ENCODE measurements at regions not wholly inside any gene's neighbourhood (a gene's known extent, or its start where the extent isn't known, plus 50 kb on each side); places are given as distances from the start of the nearest gene placed in this dataset.
"Not testable (repeated sequence)": the region's sequence is repeated elsewhere in the genome, so short reads cannot be mapped to it uniquely, and the experiment has no call there.

- H3K36me3 Mint-ChIP-seq; POLR2A ChIA-PET; ATAC-seq; H3K4me3 Mint-ChIP-seq; H3K4me1 Mint-ChIP-seq; H3K27ac Mint-ChIP-seq; H3K27me3 Mint-ChIP-seq (ENCODE audit: low read depth); H3K9me3 Mint-ChIP-seq; CTCF ChIA-PET; DNase-seq (ENCODE audit: low spot score): not testable (repeated sequence)
Observed at GRCh38 chr2:89236832-89237450, 545.5 kb downstream of the RPIA start.

- CTCF ChIA-PET; H3K4me3 Mint-ChIP-seq; H3K4me1 Mint-ChIP-seq; ATAC-seq; DNase-seq (ENCODE audit: low spot score); H3K27me3 Mint-ChIP-seq (ENCODE audit: low read depth); H3K36me3 Mint-ChIP-seq; H3K27ac Mint-ChIP-seq; H3K9me3 Mint-ChIP-seq; POLR2A ChIA-PET: not testable (repeated sequence)
Observed at GRCh38 chr2:89237783-89238182, 546.3 kb downstream of the RPIA start.

DNA sequence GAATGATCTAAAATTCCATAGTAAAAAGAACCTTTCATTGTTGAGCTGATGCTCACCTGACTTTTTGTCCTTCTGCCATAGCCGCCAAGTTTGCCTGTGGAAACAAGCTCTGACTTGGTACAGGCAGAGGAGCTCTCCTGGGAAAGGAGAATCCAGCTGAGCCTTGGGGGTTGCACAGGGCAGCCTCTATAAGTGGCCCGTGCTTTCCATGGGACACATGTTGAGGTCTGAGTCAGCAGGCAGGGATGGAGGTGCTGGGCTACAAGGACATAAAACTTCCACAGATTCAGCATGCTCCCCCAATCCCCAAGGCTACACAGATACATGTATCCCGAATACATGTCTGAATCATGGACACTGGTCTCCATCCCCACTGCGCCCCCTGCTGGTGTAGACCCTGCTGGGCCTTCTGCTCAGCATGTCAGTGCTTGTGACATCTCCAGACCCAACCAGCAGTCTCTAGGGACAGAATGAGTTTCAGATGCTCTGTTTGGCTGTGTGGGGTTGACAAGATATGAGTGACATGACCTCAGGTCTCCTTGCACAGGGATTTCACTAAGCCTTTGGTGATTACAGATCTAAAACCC, 551.7 kb downstream of the RPIA start:
- DNase-seq (ENCODE audit: low spot score); H3K27me3 Mint-ChIP-seq (ENCODE audit: low read depth): not testable (repeated sequence)
- ATAC-seq: peak; percentile 57

GRCh38 chr2:89244407-89244806, 552.9 kb downstream of the RPIA start:
- H3K4me1 Mint-ChIP-seq; CTCF ChIA-PET; H3K4me3 Mint-ChIP-seq; POLR2A ChIA-PET; H3K27me3 Mint-ChIP-seq (ENCODE audit: low read depth); H3K27ac Mint-ChIP-seq; DNase-seq (ENCODE audit: low spot score); ATAC-seq: not testable (repeated sequence)
- Mint-ChIP-seq H3K9me3 (peaks cover 27% of the 10 kb centered on the region), H3K36me3 (peaks cover 13% of the 10 kb centered on the region)

More for the DNA sequence above, 551.7 kb downstream of the RPIA start:
- CTCF ChIA-PET, POLR2A ChIA-PET, H3K4me1 Mint-ChIP-seq, H3K4me3 Mint-ChIP-seq, H3K27ac Mint-ChIP-seq, H3K36me3 Mint-ChIP-seq: not testable (repeated sequence)
- peaks cover 23% of the 10 kb centered on the region for H3K9me3 Mint-ChIP-seq

DNA sequence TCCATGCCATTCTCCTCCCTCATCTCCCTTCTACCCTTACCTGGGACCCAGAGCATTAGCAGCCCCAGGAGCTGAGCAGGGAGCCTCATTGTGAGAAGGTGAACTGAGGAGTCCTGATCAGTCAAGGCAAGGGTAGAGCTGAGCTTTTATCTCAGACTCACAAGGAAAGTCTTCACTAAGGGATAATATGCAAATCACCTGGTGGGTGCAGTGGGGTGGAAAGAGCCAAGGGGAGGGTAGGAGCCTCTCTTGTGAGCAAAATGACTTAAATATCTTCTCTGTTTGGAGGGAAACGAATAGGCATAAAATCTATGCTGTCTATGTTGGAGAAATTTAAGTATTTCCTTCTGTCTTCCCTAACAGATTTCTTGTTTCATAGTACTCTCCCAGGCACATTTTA, 554.0 kb downstream of the RPIA start:
- Mint-ChIP-seq H3K9me3 (peaks cover 27% of the 10 kb centered on the region), H3K36me3 (peaks cover 13% of the 10 kb centered on the region)
- DNase-seq (ENCODE audit: low spot score); POLR2A ChIA-PET; H3K27ac Mint-ChIP-seq; H3K27me3 Mint-ChIP-seq (ENCODE audit: low read depth); H3K4me1 Mint-ChIP-seq; H3K4me3 Mint-ChIP-seq; ATAC-seq; CTCF ChIA-PET: not testable (repeated sequence)

GRCh38 chr2:89246027-89246426, 554.6 kb downstream of the RPIA start:
- not testable (repeated sequence) for ATAC-seq, H3K27ac Mint-ChIP-seq, H3K4me3 Mint-ChIP-seq

DNA sequence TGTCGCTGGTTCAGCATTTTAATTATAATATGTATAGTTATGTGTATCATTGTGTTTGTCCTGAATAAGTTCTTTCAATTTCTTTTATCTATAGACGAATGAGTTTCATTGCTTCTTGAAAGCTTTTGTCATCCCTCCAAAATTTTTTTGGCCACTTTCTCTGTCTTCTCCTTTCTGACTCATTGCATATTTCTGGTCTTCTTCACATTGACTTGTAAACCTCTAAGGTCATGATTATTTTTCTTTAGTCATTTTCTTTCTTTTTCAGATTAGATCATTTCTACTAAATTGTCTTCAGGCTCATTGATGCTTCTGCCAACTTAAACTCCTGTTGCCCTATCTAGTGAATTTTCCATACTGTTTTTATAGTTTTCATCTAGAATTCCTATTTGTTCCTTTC, 555.1 kb downstream of the RPIA start:
- not testable (repeated sequence) for ATAC-seq, H3K4me1 Mint-ChIP-seq
- peaks cover 23% of the 10 kb centered on the region for H3K9me3 Mint-ChIP-seq

More at GRCh38 chr2:89246027-89246426, 554.6 kb downstream of the RPIA start:
- POLR2A ChIA-PET; DNase-seq (ENCODE audit: low spot score); H3K4me1 Mint-ChIP-seq; CTCF ChIA-PET; H3K27me3 Mint-ChIP-seq (ENCODE audit: low read depth): not testable (repeated sequence)
- Mint-ChIP-seq H3K36me3 (peaks cover 13% of the 10 kb centered on the region), H3K9me3 (peaks cover 27% of the 10 kb centered on the region)

DNA sequence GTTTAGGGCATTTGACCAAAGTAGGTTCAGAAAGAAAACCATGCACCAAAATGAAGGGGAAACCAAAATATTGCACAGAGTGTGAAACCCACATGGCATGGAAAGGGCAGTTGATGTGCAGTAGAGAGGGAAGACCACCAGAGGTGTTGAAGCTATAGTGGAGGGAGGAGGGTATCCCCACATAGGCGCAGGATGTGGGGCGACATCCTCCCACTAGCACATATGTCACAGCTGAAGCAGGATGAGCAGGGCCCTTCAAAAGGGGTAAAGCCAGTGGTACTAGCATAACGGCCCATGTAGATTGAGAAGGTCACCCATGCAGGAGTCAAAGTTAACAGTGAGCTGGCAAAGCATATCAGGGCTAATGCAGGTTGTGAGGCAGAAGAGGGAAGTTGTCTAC, 563.5 kb downstream of the RPIA start:
- H3K4me1 Mint-ChIP-seq; POLR2A ChIA-PET; ATAC-seq; H3K9me3 Mint-ChIP-seq; CTCF ChIA-PET; H3K36me3 Mint-ChIP-seq; H3K27me3 Mint-ChIP-seq (ENCODE audit: low read depth); H3K4me3 Mint-ChIP-seq; DNase-seq (ENCODE audit: low spot score); H3K27ac Mint-ChIP-seq: not testable (repeated sequence)

More for the DNA sequence above, 555.1 kb downstream of the RPIA start:
- H3K27me3 Mint-ChIP-seq (ENCODE audit: low read depth); H3K27ac Mint-ChIP-seq; POLR2A ChIA-PET; H3K4me3 Mint-ChIP-seq; DNase-seq (ENCODE audit: low spot score); H3K36me3 Mint-ChIP-seq; CTCF ChIA-PET: not testable (repeated sequence)

DNA sequence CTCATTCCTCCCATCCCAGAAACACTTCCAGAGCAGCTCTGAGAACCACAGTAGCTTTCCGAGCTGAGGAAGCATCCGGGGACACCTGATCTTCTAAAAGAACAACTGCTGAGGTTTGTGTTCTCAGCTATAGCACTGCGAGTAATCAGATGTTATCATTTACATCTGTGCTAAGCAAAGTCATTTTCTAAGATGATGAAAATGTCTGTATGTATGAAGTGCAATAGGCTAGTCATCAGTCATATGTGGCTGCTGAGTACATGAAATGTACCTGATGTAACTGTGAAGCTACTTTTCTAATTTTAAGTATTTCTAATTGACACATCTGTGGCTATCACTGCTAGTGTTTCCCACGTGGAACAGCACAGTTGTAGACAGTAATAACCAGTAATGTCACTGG, 582.0 kb downstream of the RPIA start:
- CTCF ChIA-PET, H3K4me3 Mint-ChIP-seq: not testable (repeated sequence)

DNA sequence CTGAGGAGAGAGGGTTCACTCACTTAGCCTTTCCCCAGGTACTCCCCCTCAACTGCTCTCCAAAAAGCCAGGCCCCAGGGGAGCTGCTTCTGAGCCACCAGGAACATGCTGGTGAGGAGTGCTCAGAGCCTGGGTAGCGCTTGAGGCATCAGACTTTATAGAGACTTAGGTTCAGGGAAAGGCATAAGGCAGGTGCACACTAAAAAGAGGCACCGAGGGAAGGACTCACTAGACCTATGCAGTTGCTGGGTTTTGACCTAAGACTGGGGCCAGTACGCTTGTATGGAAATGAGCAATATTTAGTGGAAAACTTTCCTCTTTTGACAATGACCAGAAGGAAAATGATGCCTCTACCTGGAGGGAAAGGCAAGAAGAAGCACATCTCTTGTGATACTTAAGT, 589.1 kb downstream of the RPIA start:
- H3K27me3 Mint-ChIP-seq (ENCODE audit: low read depth); CTCF ChIA-PET; H3K36me3 Mint-ChIP-seq; DNase-seq (ENCODE audit: low spot score); H3K27ac Mint-ChIP-seq; H3K4me1 Mint-ChIP-seq; POLR2A ChIA-PET; H3K9me3 Mint-ChIP-seq; H3K4me3 Mint-ChIP-seq; ATAC-seq: not testable (repeated sequence)

More for the DNA sequence above, 582.0 kb downstream of the RPIA start:
- H3K9me3 Mint-ChIP-seq; H3K36me3 Mint-ChIP-seq; POLR2A ChIA-PET; DNase-seq (ENCODE audit: low spot score); H3K27me3 Mint-ChIP-seq (ENCODE audit: low read depth); ATAC-seq; H3K4me1 Mint-ChIP-seq; H3K27ac Mint-ChIP-seq: not testable (repeated sequence)

DNA sequence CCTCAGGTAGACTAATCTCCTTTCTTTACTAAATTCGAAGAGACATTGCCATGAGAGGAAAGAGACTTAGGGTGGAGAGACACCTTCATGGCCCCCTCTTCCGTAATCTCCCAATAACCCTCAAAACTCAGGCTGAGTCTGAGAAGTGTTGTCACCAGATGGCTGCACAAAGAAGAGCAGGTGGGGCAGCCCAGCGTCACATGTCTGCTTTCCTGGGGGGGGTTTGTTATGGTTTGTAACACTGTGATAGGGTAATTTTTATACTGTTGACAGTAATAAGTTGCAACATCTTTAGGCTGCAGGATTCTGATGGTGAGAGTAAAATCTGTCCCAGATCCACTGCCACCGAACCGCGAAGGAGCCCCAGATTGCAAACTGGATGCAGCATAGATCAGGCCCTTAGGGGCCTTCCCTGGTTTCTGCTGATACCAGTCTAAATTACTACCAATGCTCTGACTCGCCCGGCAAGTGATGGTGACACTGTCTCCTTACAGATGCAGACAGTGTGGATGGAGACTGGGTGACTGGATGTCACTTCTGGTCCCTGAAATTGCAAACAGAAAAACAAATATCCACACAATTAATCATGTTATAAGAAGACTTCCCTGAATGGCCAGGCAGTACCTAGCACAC, 595.1 kb downstream of the RPIA start:
- ATAC-seq; H3K9me3 Mint-ChIP-seq; H3K4me3 Mint-ChIP-seq; H3K27me3 Mint-ChIP-seq (ENCODE audit: low read depth); H3K36me3 Mint-ChIP-seq; CTCF ChIA-PET; POLR2A ChIA-PET; H3K4me1 Mint-ChIP-seq; H3K27ac Mint-ChIP-seq; DNase-seq (ENCODE audit: low spot score): not testable (repeated sequence)

DNA sequence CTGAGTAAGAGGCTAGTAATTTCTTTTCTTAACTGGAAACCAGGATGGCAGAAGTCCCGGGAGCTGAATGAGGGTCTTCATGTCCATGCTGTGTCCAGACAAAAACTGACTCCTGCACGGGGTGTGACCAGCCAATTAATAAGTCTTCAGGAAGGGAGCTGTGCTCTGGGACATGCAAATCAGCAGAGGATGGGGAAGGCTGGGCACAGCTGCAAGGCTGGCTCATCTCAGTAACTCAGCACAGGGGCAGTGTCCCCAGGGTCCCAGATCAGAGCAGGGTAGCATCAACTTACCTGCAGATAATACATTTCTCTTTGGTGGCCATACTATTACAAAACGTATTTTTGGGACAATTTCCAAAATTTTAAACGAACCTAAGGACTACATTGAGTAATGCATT, 595.6 kb downstream of the RPIA start:
- POLR2A ChIA-PET; H3K4me3 Mint-ChIP-seq; ATAC-seq; H3K4me1 Mint-ChIP-seq; CTCF ChIA-PET; H3K36me3 Mint-ChIP-seq; H3K9me3 Mint-ChIP-seq; H3K27ac Mint-ChIP-seq; H3K27me3 Mint-ChIP-seq (ENCODE audit: low read depth); DNase-seq (ENCODE audit: low spot score): not testable (repeated sequence)
